Esophagus muscularis mucosa (tissue), 4 donors: ENCODE measurements at regions not wholly inside any gene's neighbourhood (a gene's known extent, or its start where the extent isn't known, plus 50 kb on each side); places are given as distances from the start of the nearest gene placed in this dataset.

Source experiments
- EP300 ChIP-seq: sonication (generic); formaldehyde crosslinking; IDR thresholded peaks from one replicate; pipeline ENCODE4 v1.6.1; 2017; ENCODE audit warnings: antibody characterized with exemption
- POLR2A ChIP-seq: fragments of 450-650 bp; IDR thresholded peaks from one replicate; pipeline ENCODE4 v1.6.1; 2017; ENCODE audit warnings: antibody characterized with exemption, moderate library complexity, mild to moderate bottlenecking, low read depth
- POLR2AphosphoS5 ChIP-seq, 2 donors: sonication (generic); formaldehyde crosslinking; IDR thresholded peaks; one replicate each; pipeline ENCODE4 v1.6.1; 2017; ENCODE audit warnings: antibody characterized with exemption in 2 of 2
- TF ChIP-seq, protein P1 (sequence below), 3 experiments: fragments of 200-600 bp in 2 of 3; fragments of 450-650 bp in 1 of 3; sonication (generic) in 2 of 3; IDR thresholded peaks; one replicate each; pipeline ENCODE4 v1.5.1; 2017 to 2019; ENCODE audit warnings: antibody characterized with exemption in 3 of 3, mild to moderate bottlenecking in 2 of 3, moderate library complexity in 1 of 3

DNA sequence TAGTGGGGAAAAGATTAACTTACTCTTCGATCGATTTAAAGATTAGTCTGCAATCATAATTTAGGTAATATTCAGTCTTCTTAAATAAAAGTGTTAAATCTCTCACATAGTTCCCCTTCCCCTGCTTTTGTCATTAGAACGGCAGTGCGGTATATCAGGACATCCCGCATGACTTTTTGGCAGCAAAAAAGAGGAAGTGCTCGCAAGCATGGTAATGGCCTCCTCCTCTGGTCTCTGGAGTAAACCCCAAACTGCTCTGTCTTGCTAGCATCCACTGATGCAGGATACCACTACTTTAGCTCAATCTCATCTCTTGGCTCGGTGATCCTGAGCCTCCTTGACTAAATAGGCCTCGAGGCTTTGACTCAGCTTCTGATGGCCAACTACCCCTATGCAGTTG, 78.7 kb upstream of the VAV3 start:
- TF ChIP-seq POLR2A, result no peak
- TF ChIP-seq, protein P1, sequence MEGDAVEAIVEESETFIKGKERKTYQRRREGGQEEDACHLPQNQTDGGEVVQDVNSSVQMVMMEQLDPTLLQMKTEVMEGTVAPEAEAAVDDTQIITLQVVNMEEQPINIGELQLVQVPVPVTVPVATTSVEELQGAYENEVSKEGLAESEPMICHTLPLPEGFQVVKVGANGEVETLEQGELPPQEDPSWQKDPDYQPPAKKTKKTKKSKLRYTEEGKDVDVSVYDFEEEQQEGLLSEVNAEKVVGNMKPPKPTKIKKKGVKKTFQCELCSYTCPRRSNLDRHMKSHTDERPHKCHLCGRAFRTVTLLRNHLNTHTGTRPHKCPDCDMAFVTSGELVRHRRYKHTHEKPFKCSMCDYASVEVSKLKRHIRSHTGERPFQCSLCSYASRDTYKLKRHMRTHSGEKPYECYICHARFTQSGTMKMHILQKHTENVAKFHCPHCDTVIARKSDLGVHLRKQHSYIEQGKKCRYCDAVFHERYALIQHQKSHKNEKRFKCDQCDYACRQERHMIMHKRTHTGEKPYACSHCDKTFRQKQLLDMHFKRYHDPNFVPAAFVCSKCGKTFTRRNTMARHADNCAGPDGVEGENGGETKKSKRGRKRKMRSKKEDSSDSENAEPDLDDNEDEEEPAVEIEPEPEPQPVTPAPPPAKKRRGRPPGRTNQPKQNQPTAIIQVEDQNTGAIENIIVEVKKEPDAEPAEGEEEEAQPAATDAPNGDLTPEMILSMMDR (IDR thresholded peaks at IDR 0.05), result no peak
- TF ChIP-seq POLR2AphosphoS5 (IDR thresholded peaks at IDR 0.05), result no peak
- no peak for TF ChIP-seq EP300
